HK-2 (cell line): ENCODE measurements at regions not wholly inside any gene's neighbourhood (a gene's known extent, or its start where the extent isn't known, plus 50 kb on each side); places are given as distances from the start of the nearest gene placed in this dataset.
"Not testable (repeated sequence)": the region's sequence is repeated elsewhere in the genome, so short reads cannot be mapped to it uniquely, and the experiment has no call there.

Source experiments
- DNase-seq: peaks from one replicate; pipeline ENCODE4 v3.0.0-alpha.2; 2018; ENCODE audit not compliant: unreplicated experiment

GRCh38 chr6:103177791-103178190 lies 1681.9 kb downstream of the HACE1 start:
- no peak for DNase-seq

GRCh38 chr6:103175056-103175455 lies 1684.7 kb downstream of the HACE1 start:
- DNase-seq = no peak

- no peak for DNase-seq
Observed at GRCh38 chr6:103167345-103168071, 1692.2 kb downstream of the HACE1 start.

GRCh38 chr6:103154779-103155572 lies 1704.7 kb downstream of the HACE1 start:
- DNase-seq = no peak

GRCh38 chr6:103153016-103153415 lies 1706.7 kb downstream of the HACE1 start:
- DNase-seq = no peak

GRCh38 chr6:103142902-103143301 lies 1716.8 kb downstream of the HACE1 start:
- DNase-seq = no peak

- DNase-seq = no peak
Observed at GRCh38 chr6:103140308-103141027, 1719.3 kb downstream of the HACE1 start.

- DNase-seq = no peak
Observed at GRCh38 chr6:103139377-103139776, 1720.3 kb downstream of the HACE1 start.

- DNase-seq = no peak
Observed at GRCh38 chr6:103124471-103124870, 1731.0 kb downstream of the GRIK2 start.

GRCh38 chr6:103122766-103123601 lies 1729.5 kb downstream of the GRIK2 start:
- peak; percentile 55 for DNase-seq

GRCh38 chr6:103119056-103119455 lies 1725.5 kb downstream of the GRIK2 start:
- DNase-seq = no peak

GRCh38 chr6:103114582-103114981 lies 1721.1 kb downstream of the GRIK2 start:
- no peak for DNase-seq

GRCh38 chr6:103113416-103113815 lies 1719.9 kb downstream of the GRIK2 start:
- DNase-seq = no peak

- DNase-seq = no peak
Observed at GRCh38 chr6:103107985-103108384, 1714.5 kb downstream of the GRIK2 start.

- DNase-seq = no peak
Observed at GRCh38 chr6:103105686-103106085, 1712.2 kb downstream of the GRIK2 start.

GRCh38 chr6:103101267-103101666 lies 1707.8 kb downstream of the GRIK2 start:
- DNase-seq = no peak

- DNase-seq = not testable (repeated sequence)
Observed at GRCh38 chr6:103092414-103092813, 1698.9 kb downstream of the GRIK2 start.

GRCh38 chr6:103085801-103086200 lies 1692.3 kb downstream of the GRIK2 start:
- DNase-seq = no peak

GRCh38 chr6:103081876-103082630 lies 1688.5 kb downstream of the GRIK2 start:
- DNase-seq = no peak

GRCh38 chr6:103081126-103081525 lies 1687.6 kb downstream of the GRIK2 start:
- no peak for DNase-seq

GRCh38 chr6:103080497-103080896 lies 1687.0 kb downstream of the GRIK2 start:
- no peak for DNase-seq
